Vagina (tissue), 2 donors: ENCODE measurements at regions not wholly inside any gene's neighbourhood (a gene's known extent, or its start where the extent isn't known, plus 50 kb on each side); places are given as distances from the start of the nearest gene placed in this dataset.

ENCODE experiments used
- DNase-seq, 2 donors: peaks; one replicate each; pipeline ENCODE4 v3.0.0-alpha.2; 2017; ENCODE audit errors: extremely low spot score in 2 of 2
- H3K27ac ChIP-seq: fragments of 200-600 bp; sonication (generic); one replicate; pipeline ENCODE4 v1.5.1; 2019
- H3K27me3 ChIP-seq: fragments of 200-600 bp; sonication (generic); one replicate; pipeline ENCODE4 v1.5.1; 2019
- H3K36me3 ChIP-seq, 2 donors: fragments of 200-600 bp; sonication (generic); one replicate each; pipeline ENCODE4 v1.5.1; 2017 to 2019
- H3K4me1 ChIP-seq: fragments of 200-600 bp; sonication (generic); one replicate; pipeline ENCODE4 v1.5.1; 2019
- H3K4me3 ChIP-seq, 2 donors: fragments of 200-600 bp; sonication (generic); 1 replicate in 1 of 2; 2 replicates in 1 of 2; pipeline ENCODE4 v1.5.1; 2016 to 2019
- H3K9me3 ChIP-seq: fragments of 200-600 bp; sonication (generic); one replicate; pipeline ENCODE4 v1.5.1; 2019
- CTCF ChIP-seq, 3 experiments: fragments of 450-650 bp in 2 of 3; fragments of 200-600 bp in 1 of 3; sonication (generic) in 1 of 3; IDR thresholded peaks; one replicate each; pipeline ENCODE4 v1.5.1; 2017 to 2019; ENCODE audit warnings: antibody characterized with exemption in 3 of 3, mild to moderate bottlenecking in 2 of 3, moderate library complexity in 2 of 3
- POLR2A ChIP-seq, 2 donors: fragments of 450-650 bp; IDR thresholded peaks; one replicate each; pipeline ENCODE4 v1.6.1; 2017; ENCODE audit warnings: antibody characterized with exemption in 2 of 2, mild to moderate bottlenecking in 2 of 2, moderate library complexity in 2 of 2
- POLR2AphosphoS5 ChIP-seq, 2 donors: sonication (generic); formaldehyde crosslinking; IDR thresholded peaks; one replicate each; pipeline ENCODE4 v1.9.0; 2017; ENCODE audit warnings: antibody characterized with exemption in 2 of 2, mild to moderate bottlenecking in 2 of 2, low read depth in 1 of 2; ENCODE audit not compliant: insufficient read depth in 1 of 2
- intact Hi-C: fragments of 100-400 bp; cut with DNase I; formaldehyde crosslinking; loops from one replicate; pipeline ENCODE4 v1.15.1; 2023

- H3K4me3 ChIP-seq, result no peak overlapping the region
- no peak for TF ChIP-seq POLR2A (IDR thresholded peaks at IDR 0.05)
- H3K4me1 ChIP-seq, result peaks cover 6% of the 10 kb centered on the region
- DNase-seq, result no peak
- H3K9me3 ChIP-seq, result no peaks in the 10 kb centered on the region
- no peak overlapping the region for H3K27ac ChIP-seq
- intact Hi-C loops, result no loop called here
- no peaks in the 10 kb centered on the region for H3K27me3 ChIP-seq
- no peaks in the 10 kb centered on the region for H3K36me3 ChIP-seq
These were observed 243.2 kb upstream of the NR2F2 start for GRCh38 chr15:96087180-96087884.

- intact Hi-C loops, result no loop called here
- Histone ChIP-seq H3K36me3 (no peaks in the 10 kb centered on the region), H3K27ac (no peak overlapping the region), H3K27me3 (no peaks in the 10 kb centered on the region), H3K9me3 (no peaks in the 10 kb centered on the region), H3K4me1 (peaks cover 6% of the 10 kb centered on the region), H3K4me3 (no peak overlapping the region)
- TF ChIP-seq CTCF (IDR thresholded peaks at IDR 0.05) (no peak), POLR2AphosphoS5 (IDR thresholded peaks at IDR 0.05; ENCODE audit: insufficient read depth in 1 of 2, low read depth in 1 of 2) (no peak), POLR2A (IDR thresholded peaks at IDR 0.05) (no peak)
- no peak for DNase-seq
These were observed 241.8 kb upstream of the NR2F2 start for GRCh38 chr15:96088650-96089049.

GRCh38 chr15:96089405-96090058 lies 241.0 kb upstream of the NR2F2 start:
- H3K4me3 ChIP-seq, result no peak overlapping the region
- no peaks in the 10 kb centered on the region for H3K9me3 ChIP-seq
- intact Hi-C loops, result no loop called here
- H3K27ac ChIP-seq, result no peak overlapping the region
- peaks cover 6% of the 10 kb centered on the region for H3K4me1 ChIP-seq
- DNase-seq, result no peak
- no peaks in the 10 kb centered on the region for H3K27me3 ChIP-seq
- H3K36me3 ChIP-seq, result no peaks in the 10 kb centered on the region
- TF ChIP-seq POLR2A (IDR thresholded peaks at IDR 0.05) (no peak), CTCF (IDR thresholded peaks at IDR 0.05) (no peak), POLR2AphosphoS5 (IDR thresholded peaks at IDR 0.05; ENCODE audit: insufficient read depth in 1 of 2, low read depth in 1 of 2) (no peak)

- Histone ChIP-seq H3K27me3 (no peaks in the 10 kb centered on the region), H3K9me3 (no peaks in the 10 kb centered on the region), H3K27ac (no peak overlapping the region), H3K4me3 (no peak overlapping the region), H3K36me3 (no peaks in the 10 kb centered on the region), H3K4me1 (peaks cover 5% of the 10 kb centered on the region)
- no peak for TF ChIP-seq CTCF (IDR thresholded peaks at IDR 0.05)
- no peak for TF ChIP-seq POLR2AphosphoS5 (IDR thresholded peaks at IDR 0.05; ENCODE audit: insufficient read depth in 1 of 2, low read depth in 1 of 2)
- no peak for TF ChIP-seq POLR2A (IDR thresholded peaks at IDR 0.05)
- intact Hi-C loops, result no loop called here
- DNase-seq, result no peak
These were observed 238.3 kb upstream of the NR2F2 start for GRCh38 chr15:96092186-96092585.

- H3K4me1 ChIP-seq, result no peaks in the 10 kb centered on the region
- TF ChIP-seq POLR2AphosphoS5 (IDR thresholded peaks at IDR 0.05; ENCODE audit: insufficient read depth in 1 of 2, low read depth in 1 of 2) (no peak), CTCF (IDR thresholded peaks at IDR 0.05) (no peak), POLR2A (IDR thresholded peaks at IDR 0.05) (no peak)
- no peaks in the 10 kb centered on the region for H3K36me3 ChIP-seq
- no peak overlapping the region for H3K4me3 ChIP-seq
- no peaks in the 10 kb centered on the region for H3K9me3 ChIP-seq
- intact Hi-C loops, result no loop called here
- no peak for DNase-seq
- H3K27ac ChIP-seq, result no peak overlapping the region
- H3K27me3 ChIP-seq, result no peaks in the 10 kb centered on the region
These were observed 237.4 kb upstream of the NR2F2 start for GRCh38 chr15:96093063-96093462.
